GM19395 (cell line): ENCODE measurements at regions not wholly inside any gene's neighbourhood (a gene's known extent, or its start where the extent isn't known, plus 50 kb on each side); places are given as distances from the start of the nearest gene placed in this dataset.
A peak's percentile ranks its signal among the peaks of the same experiment; 100 is the strongest.

Experiments used
- ATAC-seq: cut with Tn5 transposase; IDR thresholded peaks from one replicate; pipeline ENCODE4 v1.9.1; 2021; ENCODE audit warnings: mild to moderate bottlenecking, moderate library complexity; ENCODE audit not compliant: unreplicated experiment

DNA sequence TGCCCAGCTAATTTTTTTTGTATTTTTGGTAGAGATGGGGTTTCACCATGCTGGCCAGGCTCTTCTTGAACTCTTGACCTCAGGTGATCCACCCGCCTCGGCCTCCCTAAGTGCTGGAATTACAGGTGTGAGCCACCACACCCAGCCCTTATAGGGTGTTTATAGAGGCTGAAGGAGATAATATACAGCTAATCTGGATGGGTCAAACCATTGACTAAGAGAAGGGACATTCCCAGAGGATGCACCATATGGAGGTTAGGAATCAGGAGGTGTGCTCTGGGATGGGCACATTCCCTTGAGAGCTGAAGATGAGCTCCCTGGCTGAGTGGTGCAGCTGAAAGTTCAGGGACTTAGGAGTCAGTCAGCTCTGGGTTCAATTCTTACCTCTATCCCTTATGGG lies 68.3 kb upstream of the SHISA3 start:
- no peak for ATAC-seq

DNA sequence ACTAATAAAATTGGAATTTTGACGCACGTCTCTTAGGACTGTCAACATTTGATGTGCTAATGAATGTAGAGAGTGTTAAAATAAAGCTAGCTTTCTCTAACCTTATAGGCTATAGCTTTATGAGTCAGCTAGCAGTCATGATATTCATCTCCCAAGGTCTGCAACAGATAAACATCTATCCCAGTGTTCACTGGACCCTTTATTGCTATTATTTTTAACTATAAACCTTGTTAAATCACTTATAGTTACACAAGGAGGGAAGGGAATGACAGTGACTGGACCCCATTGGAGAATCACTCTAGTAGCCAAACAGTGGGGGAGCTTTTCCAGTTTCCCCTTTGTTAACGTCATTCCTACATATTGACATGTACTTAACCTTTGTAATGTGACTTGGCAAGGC lies 67.9 kb upstream of the SHISA3 start:
- ATAC-seq: no peak

DNA sequence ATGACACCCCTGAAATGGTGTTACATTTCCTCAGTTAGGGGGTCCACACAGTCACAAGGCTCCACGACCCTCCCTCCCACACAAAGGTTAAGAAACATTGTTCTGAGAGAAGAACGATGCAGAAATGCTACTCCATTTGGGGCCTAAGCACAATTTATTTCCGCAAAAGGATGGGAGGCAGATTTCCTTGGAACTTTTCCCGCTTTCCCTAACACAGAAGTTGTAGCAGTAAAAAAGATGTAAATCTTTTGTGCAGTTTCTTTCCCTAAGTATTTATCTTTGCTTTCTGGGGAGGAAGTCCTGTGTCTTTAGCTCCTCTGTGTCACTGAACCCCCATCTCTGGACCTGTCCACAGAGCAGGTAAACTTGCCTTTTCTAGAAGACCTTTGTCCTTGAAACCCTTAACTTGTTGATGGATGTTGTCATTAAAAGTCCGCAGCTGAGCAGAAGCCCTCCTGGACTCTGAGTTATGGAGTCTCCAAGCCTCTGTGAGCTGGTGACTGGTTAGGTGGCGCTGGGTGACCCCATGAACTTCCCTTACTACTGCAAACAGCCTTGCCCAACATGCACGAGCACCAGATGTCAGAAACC lies 67.2 kb upstream of the SHISA3 start:
- no peak for ATAC-seq

DNA sequence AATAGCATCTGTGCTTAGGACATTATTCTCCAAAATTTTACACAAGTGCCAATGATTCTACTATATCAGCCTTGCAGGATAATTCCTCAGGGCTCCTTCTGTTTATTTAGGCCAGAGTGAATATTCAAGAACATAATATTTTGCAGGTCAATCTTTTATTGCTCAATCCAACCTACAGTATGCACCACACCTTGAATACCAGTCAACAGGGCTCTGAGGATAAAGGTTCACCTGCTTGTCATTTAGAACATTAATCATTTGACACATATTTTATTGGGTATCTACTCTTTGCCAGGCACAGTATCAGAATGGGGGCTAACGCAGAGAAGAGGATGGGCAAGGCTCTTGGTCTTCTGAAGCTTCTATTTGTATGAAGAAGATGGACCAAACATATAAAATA lies 66.2 kb upstream of the SHISA3 start:
- no peak for ATAC-seq

DNA sequence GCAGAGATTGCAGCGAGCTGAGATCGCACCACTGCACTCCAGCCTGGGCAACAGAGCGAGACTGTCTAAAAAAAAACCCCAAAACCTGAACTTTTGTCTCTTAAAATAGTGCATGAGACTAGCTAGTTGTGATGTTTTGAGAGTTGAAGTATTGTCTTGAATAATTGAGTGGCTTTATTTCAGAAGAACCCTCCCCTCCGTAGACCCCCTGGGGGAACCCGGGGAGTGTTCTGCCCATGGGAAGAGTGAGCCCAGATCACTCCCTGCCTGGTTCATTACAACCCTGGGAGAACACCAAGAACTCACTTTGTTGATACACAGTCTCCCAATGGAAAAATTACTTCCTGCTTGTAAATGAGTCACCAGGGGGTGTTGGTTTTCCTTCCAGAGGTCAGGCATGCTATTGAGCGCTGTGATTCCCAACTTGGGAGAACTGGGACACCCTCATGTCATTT lies 65.3 kb upstream of the SHISA3 start:
- peak; percentile 60 for ATAC-seq

DNA sequence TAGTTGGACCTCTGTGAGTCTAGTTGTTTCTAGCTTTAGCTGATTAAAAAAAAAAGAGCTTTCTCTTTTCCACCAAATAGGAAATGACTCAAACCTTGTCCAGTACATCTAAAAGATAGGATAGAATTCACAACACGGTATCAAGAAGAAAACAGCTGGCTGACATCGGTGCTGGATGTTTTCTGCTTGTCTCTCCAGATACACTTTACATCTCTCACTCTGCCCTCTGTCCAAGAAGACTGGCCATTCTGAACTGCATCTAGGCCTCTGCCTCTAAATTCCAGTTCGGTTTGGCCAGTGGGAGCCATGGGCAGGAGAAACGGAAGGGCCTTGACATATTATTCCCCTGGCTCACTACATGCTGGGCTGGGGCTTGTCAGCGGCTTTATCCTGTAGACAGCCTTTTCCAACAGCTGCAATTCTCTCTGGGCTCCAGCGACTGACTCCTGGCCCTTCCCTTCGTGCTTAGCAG lies 57.3 kb upstream of the SHISA3 start:
- no peak for ATAC-seq

DNA sequence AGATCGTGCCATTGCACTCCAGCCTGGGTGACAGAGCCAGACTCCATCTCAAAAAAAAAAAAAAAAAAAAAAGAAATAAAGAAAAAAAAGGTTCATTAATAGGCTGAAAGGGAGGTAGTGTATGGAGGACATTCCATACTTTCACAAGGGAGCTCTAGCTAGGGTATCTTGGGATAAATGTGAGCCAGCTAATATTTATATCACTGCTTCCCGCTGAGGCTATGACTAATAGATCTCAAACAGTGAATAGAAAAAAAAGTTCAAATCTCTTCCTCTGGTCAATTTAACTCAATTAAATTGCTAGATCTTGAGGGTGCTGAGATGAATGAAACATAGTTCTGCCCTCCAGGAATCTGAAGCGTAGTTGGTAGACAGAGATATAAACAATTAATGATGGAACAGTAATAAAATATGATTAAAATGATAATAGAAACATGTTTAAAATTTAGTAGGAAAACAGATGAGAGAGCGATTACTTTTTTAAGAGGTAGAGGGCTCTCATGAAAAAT lies 55.7 kb upstream of the SHISA3 start:
- ATAC-seq: no peak

DNA sequence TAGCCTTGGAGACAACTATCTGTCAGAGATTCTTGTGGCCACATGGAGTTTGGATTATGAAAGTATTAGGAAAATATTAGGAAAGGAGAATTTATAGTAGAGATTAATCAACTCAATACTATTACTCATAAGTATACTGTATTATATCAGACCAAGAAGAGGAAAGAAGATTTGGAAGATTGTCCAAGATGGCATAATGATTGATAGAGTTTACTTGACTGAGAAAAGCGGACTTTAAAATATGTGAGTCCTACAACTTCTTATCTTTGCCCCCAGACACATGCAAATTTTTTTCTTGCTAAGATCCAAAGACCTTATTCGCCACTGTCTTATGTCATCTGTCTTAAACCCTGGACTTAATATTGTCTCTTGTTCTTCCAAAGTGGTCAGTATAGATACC lies 54.8 kb upstream of the SHISA3 start:
- ATAC-seq: no peak

DNA sequence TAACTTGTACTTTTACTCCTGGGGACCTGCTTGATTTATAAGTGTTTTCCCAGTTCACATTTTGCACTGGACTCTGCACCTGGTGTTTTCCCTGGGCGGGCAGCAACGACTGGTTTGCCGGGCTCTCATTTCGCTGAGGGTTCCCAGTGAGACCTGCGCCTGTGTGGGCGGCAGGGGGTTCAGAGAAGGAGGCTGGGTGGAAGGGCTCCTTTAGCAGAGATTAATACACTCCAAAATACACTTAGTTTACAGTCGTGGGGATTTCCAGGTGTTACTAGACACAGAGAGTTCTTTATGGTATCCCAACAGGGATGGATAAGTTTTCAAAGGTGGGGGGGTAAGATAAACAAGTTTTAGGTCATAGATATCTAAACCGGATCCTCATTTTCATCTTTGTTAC lies 53.0 kb upstream of the SHISA3 start:
- no peak for ATAC-seq

DNA sequence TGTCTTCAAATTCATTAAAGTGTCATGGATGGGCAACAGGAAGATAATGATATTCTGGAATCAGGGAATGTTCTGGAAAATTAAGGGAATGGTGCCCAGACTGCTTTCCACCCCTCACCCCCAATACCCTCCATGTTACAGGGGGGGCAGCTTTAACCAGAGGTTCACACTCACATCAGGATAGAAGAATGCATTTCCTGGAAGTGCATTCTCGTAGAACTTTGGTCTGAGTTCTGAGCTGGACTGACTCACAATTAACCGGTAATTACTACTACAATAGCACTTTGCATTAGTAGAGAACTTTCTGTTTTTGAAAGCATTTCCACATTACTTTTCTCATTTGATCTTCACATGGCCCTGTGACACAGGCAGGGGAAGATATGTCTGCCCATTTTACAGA lies 52.5 kb upstream of the SHISA3 start:
- no peak for ATAC-seq

DNA sequence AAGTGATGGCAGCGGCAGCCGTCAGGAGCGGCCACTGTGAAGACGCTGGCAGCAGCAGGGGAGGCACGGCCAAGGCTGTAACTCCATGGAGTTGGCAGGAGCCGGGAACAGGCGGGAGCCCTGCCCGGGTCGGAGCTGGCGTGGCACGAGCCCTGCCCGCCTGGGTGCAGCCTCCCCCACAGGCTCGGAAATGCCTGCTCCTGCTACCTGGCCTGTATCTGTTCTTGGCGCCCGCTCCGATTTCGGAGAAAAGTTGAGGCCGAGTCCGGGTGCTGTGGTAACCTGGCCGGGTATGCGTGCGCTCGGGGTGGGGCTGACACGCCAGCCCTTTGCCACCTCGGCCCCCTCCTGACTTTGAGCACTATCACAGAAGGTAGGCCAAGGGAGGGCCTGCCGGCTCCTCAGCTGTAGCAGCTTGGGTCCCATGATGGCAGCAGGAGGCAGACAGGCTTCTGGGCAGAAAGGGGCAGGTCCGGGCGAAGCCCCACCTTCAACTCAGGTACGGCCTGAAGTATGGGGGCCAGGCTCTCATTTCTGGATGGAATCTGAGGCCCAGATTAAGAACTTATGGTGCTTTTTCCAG lies 51.2 kb upstream of the SHISA3 start:
- no peak for ATAC-seq

DNA sequence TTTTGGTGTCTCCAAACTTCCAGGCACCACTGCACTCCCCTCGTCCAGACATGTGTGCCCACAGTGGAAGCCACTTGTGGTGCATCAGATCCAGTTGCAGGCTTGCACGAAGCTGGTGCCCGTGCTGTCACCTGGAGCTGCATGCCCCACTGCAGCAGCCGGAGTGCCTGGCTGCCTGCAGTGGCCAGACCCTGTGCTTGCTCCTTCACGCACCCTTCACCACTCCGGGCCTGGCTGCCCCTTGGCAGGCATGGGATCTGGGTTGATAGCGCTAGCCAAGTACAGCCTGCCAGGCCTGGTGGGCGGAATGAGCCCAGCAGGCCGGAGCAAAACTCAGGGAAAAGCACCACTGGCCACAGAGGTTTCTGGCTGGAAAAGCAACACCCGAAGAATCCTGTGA lies 50.2 kb upstream of the SHISA3 start:
- ATAC-seq: no peak
